Coronary artery (tissue), 2 donors: ENCODE measurements at regions not wholly inside any gene's neighbourhood (a gene's known extent, or its start where the extent isn't known, plus 50 kb on each side); places are given as distances from the start of the nearest gene placed in this dataset.

Experiments used
- DNase-seq: peaks from one replicate; pipeline ENCODE4 v3.0.0-alpha.2; 2017; ENCODE audit warnings: low spot score
- H3K27ac ChIP-seq, 2 donors: fragments of 200-600 bp; sonication (generic); one replicate each; pipeline ENCODE4 v1.5.1; 2016 to 2019
- H3K4me3 ChIP-seq: fragments of 200-600 bp; sonication (generic); 2 replicates; pipeline ENCODE4 v1.5.1; 2016; ENCODE audit warnings: mild to moderate bottlenecking, moderate library complexity
- TF ChIP-seq, protein P1 (sequence below): fragments of 200-600 bp; sonication (generic); IDR thresholded peaks from one replicate; pipeline ENCODE4 v1.5.1; 2019; ENCODE audit warnings: antibody characterized with exemption

DNA sequence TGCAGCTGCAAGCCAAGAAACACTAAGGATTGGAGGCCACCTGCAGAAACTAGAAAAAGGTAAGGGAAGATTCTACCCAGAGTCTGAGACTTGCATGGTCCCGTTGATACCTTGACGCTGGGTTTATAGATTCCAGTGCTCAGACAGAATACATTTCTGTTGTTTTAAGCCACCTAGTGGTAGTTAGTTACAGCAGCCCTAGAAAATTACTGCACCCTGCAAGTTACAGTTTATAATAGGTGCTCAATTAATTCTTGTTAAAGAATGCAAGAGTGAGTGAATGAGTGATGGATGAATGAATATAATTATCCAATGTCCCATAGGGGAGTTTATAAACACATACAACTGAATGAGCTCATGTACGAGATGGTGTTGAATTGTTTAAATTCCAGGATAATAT lies 453.1 kb upstream of the SLC35B3 start:
- H3K27ac ChIP-seq = no peak overlapping the region
- TF ChIP-seq, protein P1, sequence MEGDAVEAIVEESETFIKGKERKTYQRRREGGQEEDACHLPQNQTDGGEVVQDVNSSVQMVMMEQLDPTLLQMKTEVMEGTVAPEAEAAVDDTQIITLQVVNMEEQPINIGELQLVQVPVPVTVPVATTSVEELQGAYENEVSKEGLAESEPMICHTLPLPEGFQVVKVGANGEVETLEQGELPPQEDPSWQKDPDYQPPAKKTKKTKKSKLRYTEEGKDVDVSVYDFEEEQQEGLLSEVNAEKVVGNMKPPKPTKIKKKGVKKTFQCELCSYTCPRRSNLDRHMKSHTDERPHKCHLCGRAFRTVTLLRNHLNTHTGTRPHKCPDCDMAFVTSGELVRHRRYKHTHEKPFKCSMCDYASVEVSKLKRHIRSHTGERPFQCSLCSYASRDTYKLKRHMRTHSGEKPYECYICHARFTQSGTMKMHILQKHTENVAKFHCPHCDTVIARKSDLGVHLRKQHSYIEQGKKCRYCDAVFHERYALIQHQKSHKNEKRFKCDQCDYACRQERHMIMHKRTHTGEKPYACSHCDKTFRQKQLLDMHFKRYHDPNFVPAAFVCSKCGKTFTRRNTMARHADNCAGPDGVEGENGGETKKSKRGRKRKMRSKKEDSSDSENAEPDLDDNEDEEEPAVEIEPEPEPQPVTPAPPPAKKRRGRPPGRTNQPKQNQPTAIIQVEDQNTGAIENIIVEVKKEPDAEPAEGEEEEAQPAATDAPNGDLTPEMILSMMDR = no peak
- H3K4me3 ChIP-seq = no peak overlapping the region
- DNase-seq = no peak

DNA sequence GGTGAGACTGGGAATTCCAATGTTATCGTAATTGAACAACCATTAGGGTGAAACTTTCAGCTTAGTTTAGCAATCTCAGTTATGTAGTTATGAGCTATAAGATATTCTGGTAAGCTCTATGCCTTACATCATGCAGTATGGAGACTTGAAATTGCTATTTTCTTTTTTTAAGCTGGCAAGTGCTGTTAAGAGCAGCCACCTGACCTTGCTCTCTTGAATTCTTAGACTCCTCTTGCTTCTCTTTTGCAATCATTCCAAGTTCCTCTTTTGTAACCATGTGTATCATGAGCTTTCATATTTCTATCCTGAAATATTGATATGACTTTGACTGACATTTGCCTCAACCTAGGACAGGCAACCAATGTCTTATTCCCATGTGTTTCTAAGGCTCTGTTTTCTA lies 446.3 kb upstream of the SLC35B3 start:
- no peak overlapping the region for H3K4me3 ChIP-seq
- no peak overlapping the region for H3K27ac ChIP-seq
- DNase-seq = no peak
- TF ChIP-seq, protein P1 = no peak

DNA sequence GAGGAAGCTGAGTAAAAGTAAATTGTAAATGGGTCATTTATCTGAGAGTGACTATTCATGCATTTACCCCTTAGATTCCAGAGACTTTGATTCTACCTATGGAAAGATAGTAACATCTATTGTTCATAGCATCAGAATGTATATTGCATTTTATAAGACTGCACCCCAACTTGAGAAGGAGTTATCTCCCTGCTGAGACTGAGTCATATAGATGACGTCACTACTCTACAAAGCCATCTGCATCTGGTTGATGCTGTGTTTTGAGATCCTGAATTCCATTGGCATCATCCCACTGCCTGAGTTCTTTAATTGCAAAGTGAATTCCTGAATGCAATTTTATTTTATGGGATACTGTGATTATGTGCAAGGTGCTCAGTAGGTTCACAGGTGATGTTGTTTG lies 444.0 kb upstream of the SLC35B3 start:
- H3K27ac ChIP-seq = no peak overlapping the region
- TF ChIP-seq, protein P1 = no peak
- DNase-seq = no peak
- H3K4me3 ChIP-seq = no peak overlapping the region

DNA sequence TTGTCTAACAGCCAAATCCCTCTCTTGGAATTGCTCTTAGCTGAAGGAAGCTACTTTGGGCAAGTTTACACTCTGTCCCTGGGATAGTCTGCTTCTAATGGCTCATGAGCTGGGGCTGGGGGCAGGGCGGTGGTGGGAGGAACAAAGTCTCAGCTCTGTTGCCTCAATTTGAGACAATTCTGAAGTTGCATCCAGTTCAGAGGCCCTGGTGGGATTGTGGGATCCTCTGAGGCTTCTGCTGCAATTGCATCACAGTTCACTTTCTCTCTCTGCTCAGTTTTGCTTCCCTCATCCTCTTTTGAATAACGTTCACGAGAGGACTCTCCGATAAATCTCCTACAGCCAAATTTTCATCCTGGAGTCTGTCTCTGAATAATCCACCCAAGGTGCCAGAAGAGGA lies 440.6 kb upstream of the SLC35B3 start:
- no peak for DNase-seq
- H3K27ac ChIP-seq = no peak overlapping the region
- no peak overlapping the region for H3K4me3 ChIP-seq
- TF ChIP-seq, protein P1 = no peak

DNA sequence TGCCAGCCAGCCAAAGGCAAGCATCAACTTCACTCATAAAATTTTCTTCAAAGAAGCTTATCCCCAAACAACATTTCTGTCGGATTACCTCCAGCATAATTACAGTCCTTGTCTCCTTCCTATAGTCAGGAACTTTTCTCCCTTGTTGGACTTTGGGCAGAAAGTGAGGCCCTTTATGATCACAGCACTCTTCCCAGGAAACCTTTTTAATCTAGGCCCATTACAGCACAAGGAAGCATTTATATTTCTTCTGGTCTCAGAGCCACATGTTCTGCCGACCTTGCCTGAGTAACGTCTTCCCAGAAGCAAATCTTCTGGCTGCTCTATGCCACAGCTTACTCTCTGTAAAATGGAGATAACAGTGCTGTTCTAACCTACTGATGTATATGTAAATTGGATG lies 437.2 kb upstream of the SLC35B3 start:
- Histone ChIP-seq H3K27ac (no peak overlapping the region), H3K4me3 (no peak overlapping the region)
- TF ChIP-seq, protein P1 = no peak
- no peak for DNase-seq

DNA sequence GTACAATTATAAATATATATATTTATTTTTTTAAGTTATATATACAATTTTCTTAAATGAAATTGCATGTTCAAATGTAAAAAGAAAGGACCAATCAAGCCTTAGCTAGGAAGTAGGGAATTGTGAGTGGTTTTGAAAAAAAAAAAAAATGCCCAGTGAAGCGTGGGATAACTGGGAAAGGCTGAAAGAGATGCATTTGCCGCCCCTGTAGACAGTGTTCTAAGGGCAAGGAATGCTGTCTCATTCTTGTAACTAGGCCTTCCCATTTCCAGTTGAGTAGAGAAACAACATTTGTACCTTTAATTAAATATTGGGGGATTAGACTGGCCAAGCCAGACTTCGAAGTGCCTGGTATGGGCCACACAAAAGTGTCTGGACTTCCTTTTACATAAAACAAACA lies 430.1 kb upstream of the SLC35B3 start:
- Histone ChIP-seq H3K27ac (no peak overlapping the region), H3K4me3 (no peak overlapping the region)
- DNase-seq = no peak
- TF ChIP-seq, protein P1 = no peak

DNA sequence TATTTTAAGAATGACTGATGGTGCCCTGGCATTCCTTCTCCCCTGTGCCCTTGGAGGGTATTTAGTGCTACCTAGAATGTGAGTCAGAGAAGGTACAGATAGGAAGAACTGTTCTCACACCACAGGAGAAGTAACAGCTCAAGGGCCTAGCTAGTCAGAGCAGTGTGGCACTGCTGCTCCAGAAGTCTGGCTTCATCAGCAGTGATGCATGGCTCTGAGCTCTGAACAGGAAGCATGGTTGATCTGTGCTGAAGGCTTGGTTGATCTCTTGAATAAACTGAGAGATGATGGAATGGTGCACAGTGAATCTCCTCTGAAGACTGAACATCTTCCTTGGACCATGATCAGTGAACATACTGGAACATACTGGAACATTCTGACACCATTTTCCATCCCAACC lies 425.3 kb upstream of the SLC35B3 start:
- no peak for DNase-seq
- H3K4me3 ChIP-seq = no peak overlapping the region
- TF ChIP-seq, protein P1 = no peak
- no peak overlapping the region for H3K27ac ChIP-seq
